SU-DHL-6 (cell line): ENCODE measurements at regions not wholly inside any gene's neighbourhood (a gene's known extent, or its start where the extent isn't known, plus 50 kb on each side); places are given as distances from the start of the nearest gene placed in this dataset.

Source experiments
- EZH2phosphoT487 ChIP-seq: fragments of 200-600 bp; sonication (generic), shearing (Covaris generic); conservative IDR thresholded peaks from 2 replicates; pipeline ENCODE4 v1.6.1; 2018; ENCODE audit warnings: mild to moderate bottlenecking, antibody characterized with exemption, low read length, moderate library complexity, mixed read lengths
- TF ChIP-seq, protein P1 (sequence below): fragments of 200-600 bp; sonication (generic); IDR thresholded peaks from one replicate; pipeline ENCODE4 v1.5.1; 2017; ENCODE audit warnings: antibody characterized with exemption, mild to moderate bottlenecking, low read length, moderate library complexity; ENCODE audit not compliant: insufficient read depth, poor library complexity, severe bottlenecking

DNA sequence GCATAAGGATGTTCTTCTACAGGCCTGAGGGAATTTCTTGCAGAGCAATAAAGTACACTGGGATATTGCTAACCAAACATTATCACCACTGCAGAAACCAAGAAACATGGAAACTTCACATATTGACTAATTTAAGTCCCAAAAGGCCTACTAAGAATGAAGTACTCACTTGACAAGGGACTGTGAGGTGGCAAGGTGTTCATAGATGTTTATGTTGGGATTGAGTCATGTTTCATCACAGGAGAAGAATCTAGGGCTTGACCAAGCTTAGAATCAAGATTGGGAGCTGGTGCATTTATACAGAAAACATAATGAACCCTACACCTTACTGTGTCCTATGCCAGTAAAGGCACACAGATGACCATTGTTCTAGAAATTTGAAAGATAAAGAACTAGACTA, 56.7 kb upstream of the GAS1 start:
- TF ChIP-seq, protein P1, sequence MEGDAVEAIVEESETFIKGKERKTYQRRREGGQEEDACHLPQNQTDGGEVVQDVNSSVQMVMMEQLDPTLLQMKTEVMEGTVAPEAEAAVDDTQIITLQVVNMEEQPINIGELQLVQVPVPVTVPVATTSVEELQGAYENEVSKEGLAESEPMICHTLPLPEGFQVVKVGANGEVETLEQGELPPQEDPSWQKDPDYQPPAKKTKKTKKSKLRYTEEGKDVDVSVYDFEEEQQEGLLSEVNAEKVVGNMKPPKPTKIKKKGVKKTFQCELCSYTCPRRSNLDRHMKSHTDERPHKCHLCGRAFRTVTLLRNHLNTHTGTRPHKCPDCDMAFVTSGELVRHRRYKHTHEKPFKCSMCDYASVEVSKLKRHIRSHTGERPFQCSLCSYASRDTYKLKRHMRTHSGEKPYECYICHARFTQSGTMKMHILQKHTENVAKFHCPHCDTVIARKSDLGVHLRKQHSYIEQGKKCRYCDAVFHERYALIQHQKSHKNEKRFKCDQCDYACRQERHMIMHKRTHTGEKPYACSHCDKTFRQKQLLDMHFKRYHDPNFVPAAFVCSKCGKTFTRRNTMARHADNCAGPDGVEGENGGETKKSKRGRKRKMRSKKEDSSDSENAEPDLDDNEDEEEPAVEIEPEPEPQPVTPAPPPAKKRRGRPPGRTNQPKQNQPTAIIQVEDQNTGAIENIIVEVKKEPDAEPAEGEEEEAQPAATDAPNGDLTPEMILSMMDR: no peak
- no peak for TF ChIP-seq EZH2phosphoT487
